H1 (cell line): ENCODE measurements at regions not wholly inside any gene's neighbourhood (a gene's known extent, or its start where the extent isn't known, plus 50 kb on each side); places are given as distances from the start of the nearest gene placed in this dataset.

ENCODE experiments used
- CTCF ChIA-PET: fragments of 300-600 bp; sonication (Branson Sonifier 250); formaldehyde crosslinking; loops from one replicate; lab custom pipeline; 2021; ENCODE audit not compliant: partially characterized antibody; lab: Charles Lee
- POLR2A ChIA-PET: fragments of 300-600 bp; sonication (Branson Sonifier 250); formaldehyde crosslinking; loops from one replicate; lab custom pipeline; 2021; ENCODE audit warnings: inconsistent platforms; ENCODE audit not compliant: partially characterized antibody; lab: Charles Lee
- DNase-seq, 2 experiments: peaks; one replicate each; pipeline versions ENCODE4 v3.0.0 to v3.0.0-alpha.2; 2010 to 2022; ENCODE audit warnings: low spot score in 2 of 2, low read depth in 1 of 2, mixed read lengths in 1 of 2
- FAIRE-seq: peaks from 2 replicates; lab custom pipeline; 2011; peaks lifted over from hg19 to GRCh38; lab: Jason Lieb, UNC
- H2AFZ ChIP-seq: 2 replicates; pipeline ENCODE4 v1.8.1; 2012; ENCODE audit warnings: low read length, inconsistent platforms
- H2AK5ac ChIP-seq: 2 replicates; pipeline ENCODE4 v1.6.1; 2013; ENCODE audit warnings: low read depth, low read length
- H2BK120ac ChIP-seq: replicated peaks from 2 replicates; pipeline ENCODE3; 2013; ENCODE audit warnings: low read depth, low read length, inconsistent platforms
- H2BK12ac ChIP-seq: 2 replicates; pipeline ENCODE4 v1.6.1; 2013; ENCODE audit warnings: low read depth, low read length
- H2BK15ac ChIP-seq: 2 replicates; pipeline ENCODE4 v1.6.1; 2013; ENCODE audit warnings: low read length
- H2BK20ac ChIP-seq: 2 replicates; pipeline ENCODE4 v1.6.1; 2013; ENCODE audit warnings: low read length
- H2BK5ac ChIP-seq: 2 replicates; pipeline ENCODE4 v1.6.1; 2013; ENCODE audit warnings: low read depth, low read length
- H3K14ac ChIP-seq: 2 replicates; pipeline ENCODE4 v1.6.1; 2013; ENCODE audit warnings: inconsistent platforms; ENCODE audit not compliant: insufficient read length
- H3K18ac ChIP-seq: 2 replicates; pipeline ENCODE4 v1.6.1; 2013; ENCODE audit warnings: low read length; ENCODE audit errors: extremely low read depth
- H3K23ac ChIP-seq: 2 replicates; pipeline ENCODE4 v1.6.1; 2013; ENCODE audit warnings: inconsistent platforms; ENCODE audit not compliant: insufficient read length
- H3K23me2 ChIP-seq: 2 replicates; pipeline ENCODE4 v1.6.1; 2013; ENCODE audit warnings: low read depth, low read length
- H3K27ac ChIP-seq: 2 replicates; pipeline ENCODE4 v1.6.1; 2011; ENCODE audit warnings: low read depth, low read length, inconsistent platforms
- H3K27me3 ChIP-seq, 4 experiments: replicated peaks in 1 of 4; 1 replicate in 1 of 4; 2 replicates in 3 of 4; pipeline versions ENCODE4 v1.6.1 to v1.8.1; 2011 to 2013; ENCODE audit warnings: low read length in 3 of 4, mild to moderate bottlenecking in 3 of 4, inconsistent platforms in 2 of 4, mixed read lengths in 2 of 4, moderate library complexity in 1 of 4; ENCODE audit not compliant: control insufficient read depth in 3 of 4, insufficient read depth in 3 of 4; ENCODE audit errors: extremely low read depth in 1 of 4
- H3K36me3 ChIP-seq, 4 experiments: 2 replicates each; pipeline versions ENCODE4 v1.6.1 to v1.8.1; 2011 to 2013; ENCODE audit warnings: mild to moderate bottlenecking in 4 of 4, low read length in 3 of 4, moderate library complexity in 2 of 4, control low read depth in 1 of 4, inconsistent platforms in 1 of 4; ENCODE audit not compliant: insufficient read depth in 4 of 4, control insufficient read depth in 2 of 4
- H3K4ac ChIP-seq: replicated peaks from 2 replicates; pipeline ENCODE3; 2013; ENCODE audit warnings: low read length, low read depth, mixed read lengths, inconsistent platforms; ENCODE audit not compliant: insufficient read length
- H3K4me1 ChIP-seq, 4 experiments: replicated peaks in 1 of 4; 1 replicate in 1 of 4; 2 replicates in 3 of 4; pipeline versions ENCODE4 v1.6.1 to v1.8.1; 2011 to 2013; ENCODE audit warnings: low read length in 3 of 4, inconsistent platforms in 2 of 4, mixed read lengths in 1 of 4; ENCODE audit not compliant: insufficient read depth in 4 of 4, control insufficient read depth in 3 of 4
- H3K4me2 ChIP-seq, 2 experiments: 2 replicates each; pipeline versions ENCODE4 v1.6.1 to v1.8.1; 2011 to 2013; ENCODE audit warnings: low read depth in 2 of 2, low read length in 2 of 2, control low read depth in 1 of 2, inconsistent platforms in 1 of 2, mild to moderate bottlenecking in 1 of 2; ENCODE audit not compliant: insufficient read depth in 1 of 2
- H3K4me3 ChIP-seq, 4 experiments: fragments of 200-600, 300-600 bp in 1 of 4; sonication (generic), shearing (Covaris generic), sonication (Bioruptor Twin) in 1 of 4; 2 replicates each; pipeline versions ENCODE4 v1.5.1 to v1.8.1; 2011 to 2016; ENCODE audit warnings: low read length in 4 of 4, low read depth in 3 of 4, control low read depth in 2 of 4, inconsistent platforms in 2 of 4, mild to moderate bottlenecking in 2 of 4, mixed read lengths in 1 of 4, moderate library complexity in 1 of 4; ENCODE audit not compliant: insufficient read depth in 2 of 4; ENCODE audit errors: extremely low read depth in 1 of 4
- H3K56ac ChIP-seq: replicated peaks from 2 replicates; pipeline ENCODE3; 2013; ENCODE audit warnings: low read depth, mild to moderate bottlenecking, mixed read lengths, low read length, inconsistent platforms; ENCODE audit not compliant: insufficient read length
- H3K79me1 ChIP-seq: 2 replicates; pipeline ENCODE4 v1.6.1; 2013; ENCODE audit warnings: low read depth, low read length, control low read depth
- H3K79me2 ChIP-seq, 2 experiments: 2 replicates each; pipeline versions ENCODE4 v1.6.1 to v1.8.1; 2012 to 2013; ENCODE audit warnings: low read length in 2 of 2, mild to moderate bottlenecking in 2 of 2, inconsistent platforms in 1 of 2; ENCODE audit not compliant: insufficient read depth in 2 of 2, control insufficient read depth in 1 of 2
- H3K9ac ChIP-seq, 4 experiments: replicated peaks in 1 of 4; 1 replicate in 1 of 4; 2 replicates in 3 of 4; pipeline versions ENCODE4 v1.6.1 to v1.8.1; 2011 to 2013; ENCODE audit warnings: low read depth in 3 of 4, low read length in 3 of 4, control low read depth in 2 of 4, mild to moderate bottlenecking in 2 of 4, moderate library complexity in 2 of 4, inconsistent platforms in 1 of 4; ENCODE audit errors: extremely low read depth in 1 of 4
- H3K9me3 ChIP-seq, 2 experiments: 2 replicates each; pipeline versions ENCODE4 v1.6.1 to v1.8.1; 2012 to 2013; ENCODE audit warnings: mild to moderate bottlenecking in 2 of 2, moderate library complexity in 2 of 2, control low read depth in 1 of 2, inconsistent platforms in 1 of 2, low read depth in 1 of 2, low read length in 1 of 2, mixed read lengths in 1 of 2; ENCODE audit not compliant: insufficient read depth in 2 of 2
- H4K20me1 ChIP-seq, 2 experiments: replicated peaks in 1 of 2; 2 replicates each; pipeline versions ENCODE3 to v1.8.1; 2011 to 2013; ENCODE audit warnings: inconsistent platforms in 2 of 2, low read length in 2 of 2, mild to moderate bottlenecking in 1 of 2; ENCODE audit not compliant: insufficient read depth in 2 of 2, control insufficient read depth in 1 of 2
- H4K5ac ChIP-seq: 2 replicates; pipeline ENCODE4 v1.6.1; 2013; ENCODE audit warnings: low read length, low read depth, mixed read lengths, inconsistent platforms; ENCODE audit not compliant: insufficient read length
- H4K8ac ChIP-seq: 2 replicates; pipeline ENCODE4 v1.8.0; 2013; ENCODE audit warnings: mild to moderate bottlenecking, moderate library complexity, low read length, inconsistent platforms; ENCODE audit not compliant: insufficient read depth; ENCODE audit errors: extremely low read depth
- H4K91ac ChIP-seq: replicated peaks from 2 replicates; pipeline ENCODE3; 2013; ENCODE audit warnings: low read length, mixed read lengths, inconsistent platforms; ENCODE audit not compliant: insufficient read length
- BCL11A ChIP-seq, 2 experiments: IDR thresholded peaks; one replicate each; pipeline ENCODE4 v1.6.1; 2011; ENCODE audit warnings: low read depth in 2 of 2, low read length in 2 of 2, mild to moderate bottlenecking in 2 of 2
- BRCA1 ChIP-seq: IDR thresholded peaks from 2 replicates; pipeline ENCODE4 v1.6.1; 2012; ENCODE audit warnings: low read depth, low read length, improper control_type of control experiment
- CHD1 ChIP-seq: IDR thresholded peaks from 2 replicates; pipeline ENCODE4 v1.6.1; 2012; ENCODE audit warnings: low read depth, low read length, improper control_type of control experiment
- EGR1 ChIP-seq: IDR thresholded peaks from 2 replicates; pipeline ENCODE4 v1.6.1; 2011; ENCODE audit warnings: low read depth, low read length, borderline replicate concordance
- FOSL1 ChIP-seq: IDR thresholded peaks from 2 replicates; pipeline ENCODE4 v1.6.1; 2011; ENCODE audit warnings: mild to moderate bottlenecking, low read depth, low read length, moderate library complexity; ENCODE audit not compliant: insufficient read depth
- KDM4A ChIP-seq: IDR thresholded peaks from one replicate; pipeline ENCODE4 v1.7.1; 2012; ENCODE audit warnings: low read depth, mild to moderate bottlenecking, moderate library complexity, low read length, inconsistent platforms; ENCODE audit not compliant: severe bottlenecking
- MAFK ChIP-seq: IDR thresholded peaks from 2 replicates; pipeline ENCODE4 v1.6.1; 2012; ENCODE audit warnings: low read depth, mild to moderate bottlenecking, improper control_type of control experiment, low read length
- POLR2AphosphoS5 ChIP-seq: IDR thresholded peaks from 2 replicates; pipeline ENCODE4 v1.6.1; 2011; ENCODE audit warnings: low read depth, low read length
- RXRA ChIP-seq: IDR thresholded peaks from 2 replicates; pipeline ENCODE4 v1.6.1; 2011; ENCODE audit warnings: low read depth, mild to moderate bottlenecking, low read length, moderate library complexity; ENCODE audit not compliant: insufficient read depth
- SIX5 ChIP-seq: IDR thresholded peaks from 2 replicates; pipeline ENCODE4 v1.6.1; 2011; ENCODE audit warnings: mild to moderate bottlenecking, low read depth, low read length
- SRF ChIP-seq: IDR thresholded peaks from 2 replicates; pipeline ENCODE4 v1.6.1; 2011; ENCODE audit warnings: mild to moderate bottlenecking, low read depth, low read length, moderate library complexity
- YY1 ChIP-seq: IDR thresholded peaks from 2 replicates; pipeline ENCODE4 v1.6.1; 2011; ENCODE audit warnings: low read depth, mild to moderate bottlenecking, low read length
- WGBS, 2 experiments: shearing (Covaris generic) in 1 of 2; methylation state at CpG; one replicate each; pipeline versions ENCODE4 v1.1.6 to v1.1.7; 2013 to 2015; ENCODE audit warnings: low lambda C conversion rate in 2 of 2, mixed read lengths in 2 of 2, inconsistent platforms in 1 of 2, low coverage in 1 of 2, missing lambda C conversion rate in 1 of 2; ENCODE audit not compliant: insufficient replicate concordance in 2 of 2, insufficient coverage in 1 of 2, insufficient read length in 1 of 2; ENCODE audit errors: extremely low coverage in 1 of 2, missing lambda C conversion rate in 1 of 2; 5-methylcytosine and 5-hydroxymethylcytosine counted together
- TF ChIP-seq, protein P1 (sequence below): IDR thresholded peaks from 2 replicates; pipeline ENCODE4 v1.6.1; 2011; ENCODE audit warnings: low read depth, mild to moderate bottlenecking, low read length; ENCODE audit not compliant: insufficient read depth

DNA sequence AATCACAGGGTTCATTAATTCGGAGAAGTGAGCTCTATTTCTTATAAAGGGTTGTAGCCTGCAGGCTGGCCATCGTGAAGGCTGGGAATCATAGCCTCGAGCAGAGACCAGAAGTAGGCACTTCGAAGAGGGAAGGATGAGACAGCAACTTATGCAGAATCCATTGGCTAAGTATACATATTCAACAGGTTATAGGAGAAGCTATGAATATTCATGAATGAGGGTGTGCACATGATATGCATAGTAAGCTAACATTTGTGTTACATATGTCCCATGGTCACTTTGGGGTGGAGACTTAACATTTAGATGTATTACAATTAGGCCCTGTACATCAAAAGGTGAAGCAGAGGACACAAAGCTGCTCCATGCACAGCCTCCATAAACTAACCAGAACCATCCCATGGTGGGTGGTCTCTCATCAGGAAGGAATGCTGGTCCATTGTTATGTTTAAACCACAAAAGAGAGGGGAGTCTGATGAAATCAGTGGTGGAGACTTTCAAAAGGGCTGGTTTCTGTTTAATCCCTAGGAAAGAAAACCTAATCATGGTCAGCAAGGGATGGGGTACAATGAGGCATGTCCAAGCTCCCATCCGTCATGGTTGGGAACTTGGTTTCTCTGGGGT lies 80.8 kb upstream of the FHIT start:
- Histone ChIP-seq H3K14ac (no peak overlapping the region), H4K8ac (no peak overlapping the region), H2BK5ac (peak overlapping the region; percentile 96), H3K4me3 (no peak overlapping the region), H3K79me2 (no peaks in the 10 kb centered on the region), H2AK5ac (peak overlapping the region; percentile 99), H3K4me2 (0 out of 4 replicates have a peak overlapping the region, but pooled peaks of 1 of the 2 experiments have one; percentile 20), H3K79me1 (no peaks in the 10 kb centered on the region), H3K18ac (peak overlapping the region; percentile 79), H2BK15ac (no peak overlapping the region), H2AFZ (no peak overlapping the region; the same call in 1 of the 2 replicates), H4K20me1 (no peaks in the 10 kb centered on the region), H2BK12ac (peak overlapping the region; percentile 100), H3K27me3 (no peaks in the 10 kb centered on the region; a peak in 1 of 7 replicates), H3K23ac (no peak overlapping the region), H2BK20ac (peak overlapping the region; percentile 94), H3K23me2 (no peaks in the 10 kb centered on the region), H3K9ac (no peak overlapping the region), H4K5ac (no peak overlapping the region), H3K27ac (no peak overlapping the region), H3K4ac (no peak overlapping the region), H2BK120ac (no peak overlapping the region), H3K4me1 (peaks cover 1 to 7% (median 7%) of the 10 kb centered on the region in 4 experiments; a peak in 4 of 7 replicates), H3K36me3 (no peaks in the 10 kb centered on the region), H4K91ac (peak overlapping the region; percentile 75), H3K56ac (no peak overlapping the region), H3K9me3 (peaks cover 0 to 6% of the 10 kb centered on the region in 2 experiments; a peak in 1 of 4 replicates)
- DNase-seq, result no peak
- POLR2A ChIA-PET, result interaction anchor here (0.6 to 1.5 kb wide), 5 partner anchors 15 to 36 kb away, joined by 3 to 5 read pairs (median 3); no protein-coding TSS in a partner anchor
- 87% methylated on average over 5 of the region's 5 CpGs; no CpG with 5 or more reads in 1 of the 2 experiments for WGBS, 2 experiments
- FAIRE-seq, result peak; percentile 70
- CTCF ChIA-PET, result interaction anchor here (0.8 to 1.1 kb wide), 3 partner anchors 9 to 577 kb away, joined by 3 to 4 read pairs (median 3); no protein-coding TSS in a partner anchor
- TF ChIP-seq BCL11A (IDR thresholded peaks at IDR 0.05; ENCODE audit: low read depth in 2 of 2, low read length in 2 of 2), result no peak
- TF ChIP-seq CHD1, result no peak
- no peak for TF ChIP-seq FOSL1
- no peak for TF ChIP-seq POLR2AphosphoS5
- TF ChIP-seq MAFK, result no peak
- no peak for TF ChIP-seq KDM4A
- TF ChIP-seq SRF, result no peak
- TF ChIP-seq EGR1, result no peak
- no peak for TF ChIP-seq BRCA1
- peak; percentile 71; the same call in 1 of the 2 replicates for TF ChIP-seq RXRA
- no peak for TF ChIP-seq YY1
- TF ChIP-seq SIX5, result no peak
- TF ChIP-seq, protein P1, sequence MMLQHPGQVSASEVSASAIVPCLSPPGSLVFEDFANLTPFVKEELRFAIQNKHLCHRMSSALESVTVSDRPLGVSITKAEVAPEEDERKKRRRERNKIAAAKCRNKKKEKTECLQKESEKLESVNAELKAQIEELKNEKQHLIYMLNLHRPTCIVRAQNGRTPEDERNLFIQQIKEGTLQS, result no peak
